Tibial artery (tissue), 4 donors: ENCODE measurements at regions not wholly inside any gene's neighbourhood (a gene's known extent, or its start where the extent isn't known, plus 50 kb on each side); places are given as distances from the start of the nearest gene placed in this dataset.
"Not testable (repeated sequence)": the region's sequence is repeated elsewhere in the genome, so short reads cannot be mapped to it uniquely, and the experiment has no call there.

Source experiments
- DNase-seq, 2 donors: peaks; one replicate each; pipeline ENCODE4 v3.0.0-alpha.2; 2019
- H3K27ac ChIP-seq, 2 donors: fragments of 200-600 bp; sonication (generic) in 1 of 2; 1 replicate in 1 of 2; 2 replicates in 1 of 2; pipeline ENCODE4 v1.5.1; 2018 to 2019; ENCODE audit warnings: mild to moderate bottlenecking in 1 of 2
- H3K27me3 ChIP-seq, 2 donors: fragments of 200-600 bp; sonication (generic) in 1 of 2; one replicate each; pipeline versions ENCODE4 v1.5.1 to v1.6.0; 2016 to 2019
- H3K36me3 ChIP-seq, 3 donors: fragments of 200-600 bp; sonication (generic) in 2 of 3; one replicate each; pipeline ENCODE4 v1.5.1; 2016 to 2019; ENCODE audit warnings: mild to moderate bottlenecking in 2 of 3
- H3K4me1 ChIP-seq, 4 donors: fragments of 200-600 bp; sonication (generic) in 2 of 4; 1 replicate in 3 of 4; 2 replicates in 1 of 4; pipeline ENCODE4 v1.5.1; 2016 to 2019
- H3K4me3 ChIP-seq, 2 donors: fragments of 200-600 bp; sonication (generic) in 1 of 2; 1 replicate in 1 of 2; 2 replicates in 1 of 2; pipeline ENCODE4 v1.5.1; 2018 to 2019; ENCODE audit warnings: mild to moderate bottlenecking in 2 of 2
- H3K9me3 ChIP-seq, 3 donors: fragments of 200-600 bp; sonication (generic) in 1 of 3; one replicate each; pipeline ENCODE4 v1.5.1; 2016 to 2019
- CTCF ChIP-seq, 2 experiments: fragments of 200-600 bp in 1 of 2; fragments of 450-650 bp in 1 of 2; IDR thresholded peaks; one replicate each; pipeline ENCODE4 v1.5.1; 2017 to 2019; ENCODE audit warnings: antibody characterized with exemption in 2 of 2, mild to moderate bottlenecking in 1 of 2, moderate library complexity in 1 of 2
- intact Hi-C: fragments of 100-400 bp; cut with DNase I; formaldehyde crosslinking; loops from one replicate; pipeline ENCODE4 v1.15.0; 2023; ENCODE audit warnings: low total_unique reads

GRCh38 chr13:19050901-19051300 lies 130.7 kb downstream of the TUBA3C start:
- H3K9me3 ChIP-seq: no peaks in the 10 kb centered on the region
- no peaks in the 10 kb centered on the region for H3K36me3 ChIP-seq
- no peak overlapping the region for H3K4me3 ChIP-seq
- TF ChIP-seq CTCF (IDR thresholded peaks at IDR 0.05): no peak
- H3K27me3 ChIP-seq: no peaks in the 10 kb centered on the region
- no peaks in the 10 kb centered on the region for H3K4me1 ChIP-seq
- no peak for DNase-seq
- H3K27ac ChIP-seq: no peak overlapping the region
- intact Hi-C loops: no loop called here

- H3K36me3 ChIP-seq, H3K9me3 ChIP-seq, H3K27ac ChIP-seq, H3K4me1 ChIP-seq, H3K27me3 ChIP-seq, DNase-seq, H3K4me3 ChIP-seq, intact Hi-C loops: not testable (repeated sequence)
Observed at GRCh38 chr13:19049624-19050023, 132.0 kb downstream of the TUBA3C start.

GRCh38 chr13:19048381-19048780 lies 133.2 kb downstream of the TUBA3C start:
- Histone ChIP-seq H3K36me3 (no peaks in the 10 kb centered on the region), H3K27ac (no peak overlapping the region), H3K4me3 (no peak overlapping the region), H3K27me3 (no peaks in the 10 kb centered on the region), H3K9me3 (no peaks in the 10 kb centered on the region), H3K4me1 (no peaks in the 10 kb centered on the region)
- no peak for DNase-seq
- intact Hi-C loops: no loop called here
- TF ChIP-seq CTCF (IDR thresholded peaks at IDR 0.05): no peak

- Histone ChIP-seq H3K36me3 (no peaks in the 10 kb centered on the region), H3K4me3 (no peak overlapping the region), H3K9me3 (no peaks in the 10 kb centered on the region), H3K27me3 (no peaks in the 10 kb centered on the region), H3K4me1 (no peaks in the 10 kb centered on the region), H3K27ac (no peak overlapping the region)
- intact Hi-C loops: no loop called here
- TF ChIP-seq CTCF (IDR thresholded peaks at IDR 0.05): no peak
- DNase-seq: no peak
Observed at GRCh38 chr13:19023115-19023514, 158.5 kb downstream of the TUBA3C start.

GRCh38 chr13:19020988-19021387 lies 160.6 kb downstream of the TUBA3C start:
- no peak overlapping the region for H3K4me3 ChIP-seq
- H3K9me3 ChIP-seq: no peaks in the 10 kb centered on the region
- TF ChIP-seq CTCF (IDR thresholded peaks at IDR 0.05): no peak
- no peaks in the 10 kb centered on the region for H3K27me3 ChIP-seq
- H3K36me3 ChIP-seq: no peaks in the 10 kb centered on the region
- H3K27ac ChIP-seq: no peak overlapping the region
- no peaks in the 10 kb centered on the region for H3K4me1 ChIP-seq
- intact Hi-C loops: no loop called here
- no peak for DNase-seq

- DNase-seq: no peak
- no peak for TF ChIP-seq CTCF (IDR thresholded peaks at IDR 0.05)
- H3K9me3 ChIP-seq: peaks cover 0 to 15% (median 0%) of the 10 kb centered on the region in 3 donors
- H3K27me3 ChIP-seq: no peaks in the 10 kb centered on the region
- intact Hi-C loops: no loop called here
- no peak overlapping the region for H3K27ac ChIP-seq
- no peaks in the 10 kb centered on the region for H3K36me3 ChIP-seq
- peaks cover 0 to 29% (median 9%) of the 10 kb centered on the region in 4 donors for H3K4me1 ChIP-seq
- no peak overlapping the region for H3K4me3 ChIP-seq
Observed at GRCh38 chr13:18998389-18998788, 183.2 kb downstream of the TUBA3C start.
